HT1080 (cell line): ENCODE measurements at regions not wholly inside any gene's neighbourhood (a gene's known extent, or its start where the extent isn't known, plus 50 kb on each side); places are given as distances from the start of the nearest gene placed in this dataset.
A peak's percentile ranks its signal among the peaks of the same experiment; 100 is the strongest.

ENCODE experiments used
- DNase-seq: peaks from one replicate; pipeline ENCODE4 v3.0.0-alpha.2; 2015; ENCODE audit warnings: low read depth

DNA sequence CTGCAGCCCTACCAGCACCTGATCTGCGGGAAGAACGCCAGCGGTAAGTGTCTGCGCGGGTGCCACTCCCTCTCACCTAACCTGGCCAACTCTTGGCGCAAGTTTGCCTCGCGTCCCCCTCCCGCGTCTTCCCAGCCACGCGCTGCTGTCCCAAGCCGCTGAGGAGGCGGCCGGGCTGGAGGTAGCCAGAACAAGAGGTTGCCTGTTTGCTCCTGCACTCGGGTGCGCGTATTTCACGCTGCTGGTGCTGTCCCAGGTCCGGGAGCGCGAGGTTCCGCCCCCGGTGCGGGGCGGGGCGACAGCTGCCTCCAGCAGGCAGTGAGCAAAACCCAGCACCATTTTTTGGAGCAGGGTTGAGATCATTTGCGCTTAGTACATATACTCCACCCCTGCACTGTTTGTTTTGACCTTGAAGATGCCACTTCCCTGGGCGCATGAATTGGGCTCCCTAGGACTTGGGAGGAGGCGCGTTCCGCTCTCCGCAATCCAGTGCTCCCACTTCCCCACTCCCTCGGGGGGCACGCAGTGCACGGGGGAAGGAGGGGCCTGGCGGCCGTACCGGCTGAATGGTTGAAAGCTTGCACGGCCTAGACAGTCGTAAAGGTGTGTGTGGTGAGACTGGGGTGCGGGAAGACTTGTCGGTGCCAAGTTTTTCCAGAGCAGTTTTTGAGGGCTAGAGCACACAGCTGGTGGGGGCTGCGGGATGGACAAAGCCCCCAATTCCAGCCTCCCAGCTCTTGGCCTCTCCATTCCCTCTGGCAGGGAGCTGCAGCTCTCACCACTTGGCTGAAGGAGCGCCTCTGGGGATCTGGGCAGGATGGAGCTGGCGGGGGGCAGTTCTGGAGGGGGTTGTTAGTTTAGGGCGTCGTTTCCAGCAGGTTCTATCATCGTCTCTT lies 226.9 kb upstream of the CRY1 start:
- DNase-seq = peak; percentile 73

GRCh38 chr12:107320929-107321631 lies 227.7 kb upstream of the CRY1 start:
- DNase-seq = no peak

GRCh38 chr12:107322063-107322462 lies 228.7 kb upstream of the CRY1 start:
- no peak for DNase-seq

- no peak for DNase-seq
Observed at GRCh38 chr12:107325075-107325608, 231.8 kb upstream of the CRY1 start.

DNA sequence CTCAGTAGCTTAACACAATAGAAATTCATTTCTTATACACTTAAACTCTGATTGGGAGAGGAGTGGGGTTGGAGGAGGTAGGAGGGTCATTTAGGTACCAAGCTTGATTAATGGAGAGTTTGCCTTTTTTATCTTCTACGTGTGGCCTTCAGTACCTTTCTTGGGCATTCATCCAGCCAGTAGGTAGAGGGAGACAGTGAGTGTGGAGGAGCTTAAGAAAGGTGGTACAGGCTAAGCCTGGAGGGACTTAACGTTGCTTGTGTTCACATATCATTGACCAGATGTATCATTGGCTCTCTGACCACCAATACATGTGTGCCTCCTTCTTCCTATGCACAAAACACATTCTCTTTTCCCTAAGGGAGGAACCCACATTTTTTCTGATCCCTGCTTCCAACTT lies 232.9 kb upstream of the CRY1 start:
- no peak for DNase-seq

GRCh38 chr12:107327651-107328182 lies 234.4 kb upstream of the CRY1 start:
- DNase-seq = no peak

DNA sequence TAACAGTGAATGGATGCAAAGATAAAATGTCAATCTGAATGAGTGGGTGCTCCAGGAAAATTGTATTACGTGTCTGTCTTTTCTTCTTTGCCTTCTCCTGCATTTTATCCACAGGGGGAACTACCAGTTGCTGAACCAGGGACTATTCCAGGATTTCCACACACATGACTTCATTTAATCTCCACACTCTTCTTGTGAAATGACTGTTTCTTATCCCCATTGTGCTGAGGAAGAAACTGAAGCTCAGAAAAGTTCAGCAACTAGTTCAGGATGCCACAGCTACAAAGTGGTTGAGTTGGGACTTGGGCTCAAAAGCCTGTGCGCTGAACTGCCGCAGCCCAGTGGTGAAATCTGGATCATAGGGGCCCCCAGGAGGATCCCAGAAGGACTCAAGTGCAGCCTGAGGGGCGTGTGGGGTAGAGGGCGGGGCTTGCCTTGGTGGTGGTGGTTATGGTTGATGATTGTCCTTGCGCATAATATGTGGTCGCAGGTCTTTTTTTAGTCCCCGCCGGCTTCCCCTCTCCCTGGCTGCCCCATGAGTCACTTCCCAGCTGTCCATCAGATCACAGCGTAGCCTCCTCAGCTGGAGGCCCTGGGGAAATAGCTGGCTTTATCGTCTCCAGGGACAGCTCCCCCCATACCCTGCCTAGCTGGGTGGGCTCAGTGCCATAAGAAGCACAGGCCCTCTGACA lies 235.2 kb upstream of the CRY1 start:
- DNase-seq = peak; percentile 94

DNA sequence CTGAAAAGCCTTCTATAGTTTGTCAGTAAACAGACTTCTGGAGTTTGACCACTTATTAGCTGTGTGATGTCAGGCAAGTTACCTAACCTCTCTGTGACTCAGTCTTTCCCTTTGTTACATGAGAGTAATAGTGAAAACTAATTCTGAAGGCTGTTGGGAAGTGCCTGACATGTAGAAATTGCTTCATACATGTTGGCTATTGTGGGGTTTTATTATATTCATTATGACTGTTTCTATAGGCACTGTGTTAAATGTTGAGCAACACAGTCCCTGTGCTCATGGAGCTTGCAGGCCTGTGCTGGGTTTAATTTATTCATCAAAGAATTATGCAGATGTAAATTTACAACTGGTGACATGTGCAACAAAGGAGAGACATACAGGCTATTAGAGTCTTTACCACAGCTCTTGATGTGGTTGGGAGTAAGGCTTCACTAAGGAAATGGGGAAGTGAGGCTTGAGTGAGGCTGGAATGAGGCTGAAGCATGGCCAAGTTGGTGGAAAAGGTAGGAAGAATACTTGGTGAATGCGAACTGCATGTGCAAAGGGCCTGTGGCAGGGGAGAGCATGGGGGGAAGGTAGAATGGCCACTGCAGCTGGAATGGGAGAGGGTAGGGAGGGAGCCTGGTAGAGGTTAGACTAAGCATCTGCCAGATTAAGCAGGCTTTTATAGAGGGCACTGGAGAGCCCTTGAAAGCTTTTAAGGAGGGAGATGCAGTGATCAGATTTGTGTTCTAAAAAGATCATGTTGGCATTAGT lies 236.4 kb upstream of the CRY1 start:
- no peak for DNase-seq

- DNase-seq = peak; percentile 45
Observed at GRCh38 chr12:107330831-107331431, 237.6 kb upstream of the CRY1 start.

DNA sequence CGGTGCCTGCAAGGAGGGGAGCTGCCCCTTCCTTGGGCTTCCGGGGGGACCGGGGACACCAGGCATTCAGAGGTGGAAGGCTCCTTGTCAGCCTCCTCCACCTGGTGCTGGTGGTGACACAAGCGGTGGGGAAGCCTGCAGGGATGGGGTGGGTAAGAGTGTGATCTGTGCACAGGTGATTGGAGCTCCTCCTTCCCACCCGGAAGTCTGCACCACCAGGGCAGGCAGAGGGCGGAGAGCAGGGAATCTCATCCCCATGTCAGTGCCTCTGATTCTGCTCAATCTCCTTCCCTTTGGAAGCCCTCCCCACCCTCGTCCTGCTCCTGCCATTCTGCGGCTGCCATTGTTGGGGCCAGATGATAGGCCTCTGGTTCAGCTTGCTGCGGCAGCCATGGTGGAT lies 238.1 kb upstream of the CRY1 start:
- DNase-seq = no peak

- DNase-seq = no peak
Observed at GRCh38 chr12:107331912-107332311, 238.6 kb upstream of the CRY1 start.

DNA sequence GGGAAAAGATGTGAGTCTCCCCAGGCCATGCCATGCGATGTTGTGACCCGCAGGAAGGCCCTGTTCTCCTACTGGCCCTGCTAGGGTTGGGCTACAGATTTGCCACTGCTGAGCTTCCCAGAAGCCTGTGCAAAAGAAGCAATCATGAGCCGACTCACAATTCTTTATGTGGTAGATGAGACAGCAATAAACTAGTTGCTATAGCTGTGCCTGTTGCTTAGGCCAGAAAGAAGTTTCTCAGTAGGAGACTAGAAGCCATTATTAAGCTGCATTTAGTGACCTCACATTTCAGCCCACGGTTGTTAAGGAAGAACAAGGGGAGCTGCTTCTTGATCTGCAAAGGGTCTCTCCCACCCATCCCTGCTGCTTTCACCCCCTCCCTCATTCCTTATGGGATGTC lies 239.4 kb upstream of the CRY1 start:
- DNase-seq = no peak

- no peak for DNase-seq
Observed at GRCh38 chr12:107335802-107336570, 242.6 kb upstream of the CRY1 start.

GRCh38 chr12:107336695-107337094 lies 243.3 kb upstream of the CRY1 start:
- no peak for DNase-seq

GRCh38 chr12:107337346-107338095 lies 244.2 kb upstream of the CRY1 start:
- DNase-seq = peak; percentile 85

- DNase-seq = no peak
Observed at GRCh38 chr12:107339487-107339886, 246.1 kb upstream of the CRY1 start.

DNA sequence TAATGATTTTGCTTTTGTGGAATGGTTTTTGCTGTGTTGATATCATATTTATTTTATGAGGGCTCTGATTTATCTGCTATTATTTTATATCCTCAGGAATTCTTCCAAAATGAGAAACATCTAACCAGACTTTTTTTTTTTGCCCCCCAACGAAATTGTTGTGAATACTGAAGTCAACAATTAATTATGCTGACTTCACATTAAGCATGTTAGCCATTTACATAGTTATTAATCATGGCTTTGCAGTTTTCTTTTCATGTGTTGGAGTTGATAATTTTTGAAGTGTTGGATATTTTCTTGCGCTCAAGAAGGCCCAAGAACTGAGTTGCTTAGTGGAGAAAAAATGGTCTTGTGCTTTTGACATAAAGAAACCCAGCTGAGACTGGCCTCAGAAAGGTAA lies 246.6 kb upstream of the CRY1 start:
- no peak for DNase-seq

DNA sequence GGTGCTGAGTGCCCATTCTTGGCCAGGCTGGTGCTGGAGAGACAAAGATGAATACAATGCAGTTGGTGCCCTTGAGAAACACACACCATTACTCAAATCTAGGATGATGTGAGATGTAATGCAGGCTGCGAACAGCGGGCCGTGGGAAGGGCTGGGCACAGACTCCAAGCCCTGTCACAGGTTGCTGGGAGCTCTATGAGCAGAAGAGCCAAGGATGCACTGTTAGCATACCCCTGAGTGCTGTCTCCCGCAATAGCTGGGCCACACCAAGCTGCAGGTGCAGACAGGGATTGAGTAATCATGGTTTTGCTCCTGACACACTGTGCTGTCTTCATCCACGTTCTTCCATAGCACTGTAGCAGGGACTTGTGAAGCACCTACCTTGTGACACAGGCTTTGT lies 247.5 kb upstream of the CRY1 start:
- DNase-seq = no peak
